GM12878 (cell line): ENCODE measurements at regions not wholly inside any gene's neighbourhood (a gene's known extent, or its start where the extent isn't known, plus 50 kb on each side); places are given as distances from the start of the nearest gene placed in this dataset.

ENCODE experiments used
- ATAC-seq: fragments of 200-7000 bp; cut with Tn5 transposase; 3 replicates; pipeline ENCODE4 v1.9.1; 2020; ENCODE audit warnings: mild to moderate bottlenecking, moderate library complexity
- BruUV-seq: library from RNA; stranded (reverse); fragments of 400-500 nt; replicated peaks from 2 replicates; lab custom pipeline; 2021; lab: Mats Ljungman, UMichigan
- CTCF ChIA-PET: fragments of 300-600 bp; sonication (Branson Sonifier 250); formaldehyde crosslinking; extraction: SDS; loops from one replicate; lab custom pipeline; 2021; ENCODE audit warnings: inconsistent platforms; lab: Yijun Ruan, JAX
- POLR2A ChIA-PET: fragments of 350-600 bp; formaldehyde crosslinking; extraction: SDS; loops from one replicate; lab custom pipeline; 2021; ENCODE audit warnings: inconsistent platforms; lab: Charles Lee
- RAD21 ChIA-PET: fragments of 300-600 bp; sonication (Branson Sonifier 250); formaldehyde crosslinking; loops from one replicate; lab custom pipeline; 2023; ENCODE audit warnings: antibody characterized with exemption; ENCODE audit not compliant: unreplicated experiment; lab: Charles Lee
- SMC1A ChIA-PET: fragments of 300-600 bp; sonication (Branson Sonifier 250); formaldehyde crosslinking; loops from one replicate; lab custom pipeline; 2023; ENCODE audit not compliant: unreplicated experiment, uncharacterized antibody; lab: Charles Lee
- DNase-seq: peaks from one replicate; pipeline ENCODE4 v3.0.0-alpha.2; 2011; ENCODE audit warnings: low read depth, low spot score
- FAIRE-seq: peaks from 3 replicates; lab custom pipeline; 2011; peaks lifted over from hg19 to GRCh38; lab: Jason Lieb, UNC
- H2AFZ ChIP-seq: 2 replicates; pipeline ENCODE4 v1.6.0; 2011; ENCODE audit warnings: low read depth, low read length, control low read depth; ENCODE audit not compliant: control insufficient read depth
- H3K27ac ChIP-seq: 2 replicates; pipeline ENCODE4 v1.5.1; 2011; ENCODE audit warnings: control low read depth; ENCODE audit not compliant: control insufficient read depth, insufficient read depth
- H3K27me3 ChIP-seq, 2 experiments: replicated peaks in 1 of 2; 2 replicates each; pipeline versions ENCODE4 v1.6.0 to v1.6.1; 2011; ENCODE audit warnings: low read length in 1 of 2; ENCODE audit not compliant: control insufficient read depth in 2 of 2, insufficient read depth in 2 of 2
- H3K36me3 ChIP-seq, 2 experiments: 2 replicates each; pipeline ENCODE4 v1.5.1; 2011; ENCODE audit warnings: low read length in 1 of 2; ENCODE audit not compliant: control insufficient read depth in 2 of 2, insufficient read depth in 2 of 2
- H3K4me1 ChIP-seq: 2 replicates; pipeline ENCODE4 v1.6.1; 2011; ENCODE audit warnings: mild to moderate bottlenecking, low read length, moderate library complexity, mixed read lengths; ENCODE audit not compliant: control insufficient read depth, insufficient read depth
- H3K4me2 ChIP-seq: 2 replicates; pipeline ENCODE4 v1.6.0; 2011; ENCODE audit warnings: control low read depth; ENCODE audit not compliant: control insufficient read depth, insufficient read depth
- H3K4me3 ChIP-seq: fragments of 200-600 bp; sonication (generic); 2 replicates; pipeline ENCODE4 v1.5.1; 2016
- H3K79me2 ChIP-seq: 2 replicates; pipeline ENCODE4 v1.6.0; 2011; ENCODE audit warnings: low read length; ENCODE audit not compliant: control insufficient read depth, insufficient read depth
- H3K9ac ChIP-seq: 2 replicates; pipeline ENCODE4 v1.8.0; 2011; ENCODE audit warnings: low read length, control low read depth, mixed read lengths; ENCODE audit not compliant: control insufficient read depth, insufficient read depth
- H3K9me3 ChIP-seq: replicated peaks from 3 replicates; pipeline ENCODE4 v1.5.1; 2011; ENCODE audit warnings: mild to moderate bottlenecking, low read length; ENCODE audit not compliant: control insufficient read depth, insufficient read depth
- H4K20me1 ChIP-seq: 2 replicates; pipeline ENCODE4 v1.6.0; 2011; ENCODE audit not compliant: control insufficient read depth, insufficient read depth
- BMI1 ChIP-seq: fragments of 450-650 bp; IDR thresholded peaks from 2 replicates; pipeline ENCODE4 v1.6.1; 2016; ENCODE audit warnings: mild to moderate bottlenecking, moderate library complexity, borderline replicate concordance
- CREB1 ChIP-seq: IDR thresholded peaks from 2 replicates; pipeline ENCODE4 v1.6.1; 2012; ENCODE audit warnings: low read depth, mild to moderate bottlenecking, inconsistent platforms
- E2F8 ChIP-seq: fragments of 450-650 bp; IDR thresholded peaks from 2 replicates; pipeline ENCODE4 v1.6.1; 2018; ENCODE audit warnings: mild to moderate bottlenecking, low read depth, moderate library complexity; ENCODE audit not compliant: partially characterized antibody
- FOXM1 ChIP-seq: IDR thresholded peaks from 2 replicates; pipeline ENCODE4 v1.6.1; 2012; ENCODE audit warnings: low read depth, mild to moderate bottlenecking, inconsistent platforms, low read length, moderate library complexity
- NFYA ChIP-seq: IDR thresholded peaks from 2 replicates; pipeline ENCODE4 v1.6.1; 2011; ENCODE audit warnings: low read depth, mild to moderate bottlenecking, low read length, improper control_type of control experiment, borderline replicate concordance
- RAD21 ChIP-seq: IDR thresholded peaks from 2 replicates; pipeline ENCODE4 v1.6.1; 2011; ENCODE audit warnings: mild to moderate bottlenecking, low read depth, low read length, moderate library complexity; ENCODE audit not compliant: insufficient read depth
- RELA ChIP-seq: fragments of 450-650 bp; IDR thresholded peaks from 2 replicates; pipeline ENCODE4 v1.8.0; 2014; ENCODE audit warnings: borderline replicate concordance; ENCODE audit not compliant: partially characterized antibody
- SIN3A ChIP-seq: IDR thresholded peaks from 2 replicates; pipeline ENCODE4 v1.6.1; 2012; ENCODE audit warnings: low read depth, low read length, improper control_type of control experiment
- SMAD5 ChIP-seq: IDR thresholded peaks from 2 replicates; pipeline ENCODE4 v1.6.1; 2016; ENCODE audit warnings: antibody characterized with exemption, low read depth
- TCF7 ChIP-seq: IDR thresholded peaks from 2 replicates; pipeline ENCODE4 v1.6.1; 2014; ENCODE audit warnings: antibody characterized with exemption, borderline replicate concordance
- WGBS: methylation state at CpG from one replicate; pipeline ENCODE4 v1.1.6; 2016; ENCODE audit warnings: low lambda C conversion rate; ENCODE audit not compliant: insufficient replicate concordance, insufficient coverage; ENCODE audit errors: missing lambda C conversion rate; 5-methylcytosine and 5-hydroxymethylcytosine counted together
- in situ Hi-C: fragments of 300-500 bp; cut with MboI; formaldehyde crosslinking; loops from 9 replicates; pipeline ENCODE4 v1.14.3; 2018; ENCODE audit warnings: mixed read lengths
- intact Hi-C: fragments of 100-400 bp; cut with micrococcal nuclease; formaldehyde crosslinking; loops from one replicate; pipeline ENCODE4 v1.14.2; 2022; ENCODE audit not compliant: unreplicated experiment

- Histone ChIP-seq H3K9me3 (no peaks in the 10 kb centered on the region), H4K20me1 (no peaks in the 10 kb centered on the region), H3K4me3 (no peak overlapping the region), H3K36me3 (no peaks in the 10 kb centered on the region), H3K4me2 (no peak overlapping the region), H3K27me3 (no peaks in the 10 kb centered on the region), H3K4me1 (no peaks in the 10 kb centered on the region), H3K9ac (no peak overlapping the region), H3K79me2 (no peaks in the 10 kb centered on the region), H2AFZ (no peak overlapping the region), H3K27ac (no peak overlapping the region)
- WGBS: 9% methylated on average over 4 of the region's 4 CpGs
- no peak for FAIRE-seq
- SMC1A ChIA-PET: interaction anchor here (0.6 to 0.7 kb wide), 2 partner anchors 9 to 119 kb away, joined by 3 read pairs; no protein-coding TSS in a partner anchor
- DNase-seq: no peak
- intact Hi-C loops (no loop called here), in situ Hi-C loops (no loop called here)
- CTCF ChIA-PET: no interaction called here
- POLR2A ChIA-PET: no interaction called here
- TF ChIP-seq CREB1 (no peak), RELA (no peak), NFYA (no peak), E2F8 (no peak)
- RAD21 ChIA-PET: no interaction called here
- no peak for ATAC-seq
- BruUV-seq: no TSS peak
Measured at GRCh38 chr14:56745097-56745496, 65.2 kb downstream of the OTX2 start.

GRCh38 chr14:56744016-56744415, 66.3 kb downstream of the OTX2 start:
- ChIA-PET SMC1A (no interaction called here), RAD21 (no interaction called here), POLR2A (no interaction called here), CTCF (interaction anchor here (1.1 kb wide), 1 partner anchor 253 kb away, joined by 3 read pairs; no protein-coding TSS in a partner anchor)
- 0% methylated on average over 3 of the region's 3 CpGs for WGBS
- DNase-seq (no peak), FAIRE-seq (no peak), ATAC-seq (no peak)
- Histone ChIP-seq H3K4me3 (no peak overlapping the region), H3K36me3 (no peaks in the 10 kb centered on the region), H3K79me2 (no peaks in the 10 kb centered on the region), H3K4me2 (no peak overlapping the region), H3K9me3 (no peaks in the 10 kb centered on the region), H3K27ac (no peak overlapping the region), H3K9ac (no peak overlapping the region), H4K20me1 (no peaks in the 10 kb centered on the region), H3K4me1 (no peaks in the 10 kb centered on the region), H2AFZ (no peak overlapping the region), H3K27me3 (no peaks in the 10 kb centered on the region)
- BruUV-seq: no TSS peak
- no peak for TF ChIP-seq BMI1
- TF ChIP-seq RAD21: no peak
- no peak for TF ChIP-seq FOXM1
- no peak for TF ChIP-seq SMAD5
- TF ChIP-seq TCF7: no peak
- TF ChIP-seq SIN3A: no peak
- in situ Hi-C loops: no loop called here
- intact Hi-C loops: no loop called here
